Activated naive CD4-positive, alpha-beta T cell treated with anti-CD3 and anti-CD28 coated beads, Interleukin-2, amount 50 U/mL, for 72 hours (primary cell): ENCODE measurements at regions not wholly inside any gene's neighbourhood (a gene's known extent, or its start where the extent isn't known, plus 50 kb on each side); places are given as distances from the start of the nearest gene placed in this dataset.
"Not testable (repeated sequence)": the region's sequence is repeated elsewhere in the genome, so short reads cannot be mapped to it uniquely, and the experiment has no call there.

Experiments used
- ATAC-seq, 2 donors: fragments of 150-1000 bp; cut with Tn5 transposase; 2 replicates each; pipeline ENCODE4 v1.10.0; 2021; ENCODE audit warnings: mild to moderate bottlenecking in 2 of 2, moderate library complexity in 2 of 2
- DNase-seq, 2 donors: peaks; one replicate each; pipeline ENCODE4 v3.0.0; 2021 to 2022; ENCODE audit warnings: low spot score in 2 of 2
- H3K27ac Mint-ChIP-seq, 2 donors: one replicate each; pipeline ENCODE4 v1.8.0; 2022; ENCODE audit warnings: mild to moderate bottlenecking in 2 of 2, mixed read lengths in 2 of 2
- H3K36me3 Mint-ChIP-seq, 2 donors: one replicate each; pipeline ENCODE4 v1.8.0; 2022; ENCODE audit warnings: mixed read lengths in 2 of 2
- H3K9me3 Mint-ChIP-seq, 2 donors: one replicate each; pipeline ENCODE4 v1.8.0; 2022; ENCODE audit warnings: mixed read lengths in 2 of 2

- Mint-ChIP-seq H3K27ac (no peak overlapping the region), H3K9me3 (peaks cover 4 to 6% of the 10 kb centered on the region in 2 donors), H3K36me3 (no peaks in the 10 kb centered on the region)
- DNase-seq: no peak
- no peak for ATAC-seq
Observed at GRCh38 chr10:56142092-56142728, 218.8 kb downstream of the ZWINT start.

- no peaks in the 10 kb centered on the region for H3K36me3 Mint-ChIP-seq
- H3K9me3 Mint-ChIP-seq: peaks cover 5 to 6% of the 10 kb centered on the region in 2 donors
- ATAC-seq (no peak), DNase-seq (no peak)
- no peak overlapping the region for H3K27ac Mint-ChIP-seq
Observed at GRCh38 chr10:56139405-56139804, 221.7 kb downstream of the ZWINT start.

- DNase-seq: no peak
- no peaks in the 10 kb centered on the region for H3K36me3 Mint-ChIP-seq
- no peak overlapping the region for H3K27ac Mint-ChIP-seq
- ATAC-seq: no peak
- peaks cover 0 to 8% of the 10 kb centered on the region in 2 donors for H3K9me3 Mint-ChIP-seq
Observed at GRCh38 chr10:56135828-56136227, 225.2 kb downstream of the ZWINT start.

GRCh38 chr10:56123247-56123646 lies 237.8 kb downstream of the ZWINT start:
- Mint-ChIP-seq H3K9me3 (peaks cover 4 to 7% of the 10 kb centered on the region in 2 donors), H3K36me3 (no peaks in the 10 kb centered on the region), H3K27ac (no peak overlapping the region)
- no peak for ATAC-seq
- DNase-seq: no peak

- H3K9me3 Mint-ChIP-seq: peaks cover 0 to 3% of the 10 kb centered on the region in 2 donors
- DNase-seq: no peak
- no peaks in the 10 kb centered on the region for H3K36me3 Mint-ChIP-seq
- H3K27ac Mint-ChIP-seq: no peak overlapping the region
- ATAC-seq: no peak
Observed at GRCh38 chr10:56116684-56117083, 244.4 kb downstream of the ZWINT start.

GRCh38 chr10:56109454-56109853 lies 251.6 kb downstream of the ZWINT start:
- H3K36me3 Mint-ChIP-seq: no peaks in the 10 kb centered on the region
- DNase-seq (no peak), ATAC-seq (no peak)
- no peak overlapping the region for H3K27ac Mint-ChIP-seq
- H3K9me3 Mint-ChIP-seq: peaks cover 25 to 26% of the 10 kb centered on the region in 2 donors

- ATAC-seq (no peak), DNase-seq (no peak)
- Mint-ChIP-seq H3K27ac (no peak overlapping the region), H3K36me3 (no peaks in the 10 kb centered on the region), H3K9me3 (peaks cover 21 to 26% of the 10 kb centered on the region in 2 donors)
Observed at GRCh38 chr10:56104923-56105322, 256.1 kb downstream of the ZWINT start.

GRCh38 chr10:56104487-56104886 lies 256.6 kb downstream of the ZWINT start:
- no peak for DNase-seq
- no peaks in the 10 kb centered on the region for H3K36me3 Mint-ChIP-seq
- peaks cover 19 to 23% of the 10 kb centered on the region in 2 donors for H3K9me3 Mint-ChIP-seq
- H3K27ac Mint-ChIP-seq: no peak overlapping the region
- ATAC-seq: no peak

- Mint-ChIP-seq H3K36me3 (no peaks in the 10 kb centered on the region), H3K27ac (no peak overlapping the region), H3K9me3 (peaks cover 8 to 16% of the 10 kb centered on the region in 2 donors)
- DNase-seq: no peak
- ATAC-seq: no peak
Observed at GRCh38 chr10:56096226-56096517, 264.9 kb downstream of the ZWINT start.

GRCh38 chr10:56095506-56096225 lies 265.4 kb downstream of the ZWINT start:
- DNase-seq: no peak

GRCh38 chr10:56093645-56094044 lies 267.4 kb downstream of the ZWINT start:
- H3K36me3 Mint-ChIP-seq, ATAC-seq, H3K27ac Mint-ChIP-seq: not testable (repeated sequence)

More at GRCh38 chr10:56095506-56096225, 265.4 kb downstream of the ZWINT start:
- no peaks in the 10 kb centered on the region for H3K36me3 Mint-ChIP-seq
- ATAC-seq: no peak
- no peak overlapping the region for H3K27ac Mint-ChIP-seq
- peaks cover 8 to 18% of the 10 kb centered on the region in 2 donors for H3K9me3 Mint-ChIP-seq

GRCh38 chr10:56091872-56092271 lies 269.2 kb downstream of the ZWINT start:
- ATAC-seq: no peak
- Mint-ChIP-seq H3K9me3 (peaks cover 27 to 37% of the 10 kb centered on the region in 2 donors), H3K36me3 (peaks cover 0 to 7% of the 10 kb centered on the region in 2 donors), H3K27ac (no peak overlapping the region)
- no peak for DNase-seq

More at GRCh38 chr10:56093645-56094044, 267.4 kb downstream of the ZWINT start:
- peaks cover 19 to 28% of the 10 kb centered on the region in 2 donors for H3K9me3 Mint-ChIP-seq
- DNase-seq: not testable (repeated sequence)

GRCh38 chr10:56090914-56091540 lies 270.0 kb downstream of the ZWINT start:
- peaks cover 22 to 32% of the 10 kb centered on the region in 2 donors for H3K9me3 Mint-ChIP-seq
- DNase-seq (no peak), ATAC-seq (no peak)
- H3K36me3 Mint-ChIP-seq: peaks cover 0 to 7% of the 10 kb centered on the region in 2 donors
- H3K27ac Mint-ChIP-seq: no peak overlapping the region

- no peak overlapping the region for H3K27ac Mint-ChIP-seq
- no peak for ATAC-seq
- no peak for DNase-seq
Observed at GRCh38 chr10:56085406-56086122, 275.5 kb downstream of the ZWINT start.

GRCh38 chr10:56082169-56082568 lies 278.9 kb downstream of the ZWINT start:
- ATAC-seq (no peak), DNase-seq (no peak)
- Mint-ChIP-seq H3K9me3 (peaks cover 10 to 27% of the 10 kb centered on the region in 2 donors), H3K36me3 (peaks cover 5 to 6% of the 10 kb centered on the region in 2 donors), H3K27ac (no peak overlapping the region)

More at GRCh38 chr10:56085406-56086122, 275.5 kb downstream of the ZWINT start:
- Mint-ChIP-seq H3K9me3 (peaks cover 27 to 28% of the 10 kb centered on the region in 2 donors), H3K36me3 (peaks cover 6 to 7% of the 10 kb centered on the region in 2 donors)

- Mint-ChIP-seq H3K9me3 (peaks cover 19 to 25% of the 10 kb centered on the region in 2 donors), H3K36me3 (no peaks in the 10 kb centered on the region), H3K27ac (no peak overlapping the region)
- ATAC-seq (no peak), DNase-seq (no peak)
Observed at GRCh38 chr10:56068473-56069263, 292.4 kb downstream of the ZWINT start.
